ENCODE measurements at regions not wholly inside any gene's neighbourhood (a gene's known extent, or its start where the extent isn't known, plus 50 kb on each side); places are given as distances from the start of the nearest gene placed in this dataset.

- Histone ChIP-seq H3K79me2 (ENCODE audit: insufficient read depth, low read length) (no peaks in the 10 kb centered on the region), H4K20me1 (ENCODE audit: insufficient read depth, low read length) (no peaks in the 10 kb centered on the region), H3K4me3 (ENCODE audit: insufficient read depth, low read length) (no peak overlapping the region), H3K27ac (ENCODE audit: low read depth, low read length) (no peak overlapping the region), H3K4me1 (ENCODE audit: insufficient read depth, low read length) (peaks cover 32% of the 10 kb centered on the region), H3K27me3 (ENCODE audit: insufficient read depth, low read length) (no peaks in the 10 kb centered on the region), H3K36me3 (ENCODE audit: insufficient read depth, low read length) (no peaks in the 10 kb centered on the region), H3K9me3 (ENCODE audit: low read depth, low read length) (peaks cover 4% of the 10 kb centered on the region), H2AFZ (ENCODE audit: low read length) (no peak overlapping the region), H3K4me2 (ENCODE audit: insufficient read depth, low read length) (no peak overlapping the region)
- TF ChIP-seq, protein P1, sequence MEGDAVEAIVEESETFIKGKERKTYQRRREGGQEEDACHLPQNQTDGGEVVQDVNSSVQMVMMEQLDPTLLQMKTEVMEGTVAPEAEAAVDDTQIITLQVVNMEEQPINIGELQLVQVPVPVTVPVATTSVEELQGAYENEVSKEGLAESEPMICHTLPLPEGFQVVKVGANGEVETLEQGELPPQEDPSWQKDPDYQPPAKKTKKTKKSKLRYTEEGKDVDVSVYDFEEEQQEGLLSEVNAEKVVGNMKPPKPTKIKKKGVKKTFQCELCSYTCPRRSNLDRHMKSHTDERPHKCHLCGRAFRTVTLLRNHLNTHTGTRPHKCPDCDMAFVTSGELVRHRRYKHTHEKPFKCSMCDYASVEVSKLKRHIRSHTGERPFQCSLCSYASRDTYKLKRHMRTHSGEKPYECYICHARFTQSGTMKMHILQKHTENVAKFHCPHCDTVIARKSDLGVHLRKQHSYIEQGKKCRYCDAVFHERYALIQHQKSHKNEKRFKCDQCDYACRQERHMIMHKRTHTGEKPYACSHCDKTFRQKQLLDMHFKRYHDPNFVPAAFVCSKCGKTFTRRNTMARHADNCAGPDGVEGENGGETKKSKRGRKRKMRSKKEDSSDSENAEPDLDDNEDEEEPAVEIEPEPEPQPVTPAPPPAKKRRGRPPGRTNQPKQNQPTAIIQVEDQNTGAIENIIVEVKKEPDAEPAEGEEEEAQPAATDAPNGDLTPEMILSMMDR (IDR thresholded peaks at IDR 0.05; ENCODE audit: extremely low read depth, low read depth, low read length), result no peak
- peak; percentile 21 for DNase-seq (ENCODE audit: insufficient read length, low spot score, missing footprints)
Observed at GRCh38 chr20:46831633-46832011, 63.0 kb upstream of the EYA2 start.

DNA sequence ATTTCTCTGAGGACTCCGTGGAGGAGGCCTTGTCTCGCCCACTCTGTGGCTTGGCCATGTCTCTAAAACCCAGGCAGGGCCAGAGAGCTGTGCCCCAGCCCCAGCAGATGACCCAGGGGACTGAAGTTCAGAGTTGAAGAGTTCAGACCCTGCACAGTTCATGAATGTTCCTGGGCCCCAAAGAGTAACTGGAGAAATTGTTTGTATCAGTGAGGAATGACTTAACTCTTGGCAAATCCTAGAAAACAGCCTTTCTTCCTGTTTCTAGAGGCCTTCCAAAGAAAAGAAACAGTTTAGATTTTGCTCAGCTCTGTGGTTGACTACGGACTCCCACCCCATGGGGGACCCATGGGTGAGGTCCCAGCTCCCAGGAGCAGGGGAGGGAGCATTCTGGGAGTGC, 62.1 kb upstream of the EYA2 start:
- TF ChIP-seq, protein P1 (IDR thresholded peaks at IDR 0.05; ENCODE audit: extremely low read depth, low read depth, low read length), result no peak
- peak overlapping the region; percentile 38 for H2AFZ ChIP-seq (ENCODE audit: low read length)
- no peak overlapping the region for H3K27ac ChIP-seq (ENCODE audit: low read depth, low read length)

DNA sequence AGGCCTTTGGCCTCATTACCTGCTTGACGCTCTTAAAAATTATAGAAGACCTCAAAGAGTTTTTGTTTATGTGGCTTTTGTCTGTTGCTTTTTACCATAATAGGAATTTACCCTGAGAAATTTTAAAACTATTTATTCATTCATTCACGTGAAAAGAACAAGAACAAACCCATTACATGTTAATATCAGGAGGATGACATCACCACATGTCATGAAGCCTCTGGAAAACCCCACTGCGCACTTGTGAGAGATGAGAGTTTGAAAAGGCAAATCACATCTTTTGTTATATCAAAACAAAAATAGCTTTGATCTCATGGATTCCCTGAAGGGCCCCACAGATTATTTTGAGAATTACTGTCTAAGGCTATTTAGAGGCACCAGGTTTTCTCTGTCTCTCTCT, 61.3 kb upstream of the EYA2 start:
- no peak overlapping the region for H3K4me3 ChIP-seq (ENCODE audit: insufficient read depth, low read length)
- no peak overlapping the region for H2AFZ ChIP-seq (ENCODE audit: low read length)
- H3K4me2 ChIP-seq (ENCODE audit: insufficient read depth, low read length), result no peak overlapping the region
- H3K27me3 ChIP-seq (ENCODE audit: insufficient read depth, low read length), result no peaks in the 10 kb centered on the region
- H3K9me3 ChIP-seq (ENCODE audit: low read depth, low read length), result peaks cover 4% of the 10 kb centered on the region
- no peak for DNase-seq (ENCODE audit: insufficient read length, low spot score, missing footprints)
- H3K36me3 ChIP-seq (ENCODE audit: insufficient read depth, low read length), result no peaks in the 10 kb centered on the region
- no peaks in the 10 kb centered on the region for H3K79me2 ChIP-seq (ENCODE audit: insufficient read depth, low read length)
- H3K4me1 ChIP-seq (ENCODE audit: insufficient read depth, low read length), result peaks cover 25% of the 10 kb centered on the region
- H3K27ac ChIP-seq (ENCODE audit: low read depth, low read length), result no peak overlapping the region
- TF ChIP-seq, protein P1 (IDR thresholded peaks at IDR 0.05; ENCODE audit: extremely low read depth, low read depth, low read length), result no peak
- H4K20me1 ChIP-seq (ENCODE audit: insufficient read depth, low read length), result no peaks in the 10 kb centered on the region

More for the DNA sequence above, 62.1 kb upstream of the EYA2 start:
- Histone ChIP-seq H3K4me3 (ENCODE audit: insufficient read depth, low read length) (no peak overlapping the region), H3K4me2 (ENCODE audit: insufficient read depth, low read length) (no peak overlapping the region), H3K9me3 (ENCODE audit: low read depth, low read length) (peaks cover 4% of the 10 kb centered on the region), H3K79me2 (ENCODE audit: insufficient read depth, low read length) (no peaks in the 10 kb centered on the region), H3K27me3 (ENCODE audit: insufficient read depth, low read length) (no peaks in the 10 kb centered on the region), H3K4me1 (ENCODE audit: insufficient read depth, low read length) (peaks cover 32% of the 10 kb centered on the region), H4K20me1 (ENCODE audit: insufficient read depth, low read length) (no peaks in the 10 kb centered on the region), H3K36me3 (ENCODE audit: insufficient read depth, low read length) (no peaks in the 10 kb centered on the region)
- no peak for DNase-seq (ENCODE audit: insufficient read length, low spot score, missing footprints)

- no peak overlapping the region for H3K4me2 ChIP-seq (ENCODE audit: insufficient read depth, low read length)
- DNase-seq (ENCODE audit: insufficient read length, low spot score, missing footprints), result peak; percentile 66
- no peak overlapping the region for H3K27ac ChIP-seq (ENCODE audit: low read depth, low read length)
- TF ChIP-seq, protein P1 (IDR thresholded peaks at IDR 0.05; ENCODE audit: extremely low read depth, low read depth, low read length), result no peak
- H3K9me3 ChIP-seq (ENCODE audit: low read depth, low read length), result peaks cover 4% of the 10 kb centered on the region
- H3K79me2 ChIP-seq (ENCODE audit: insufficient read depth, low read length), result no peaks in the 10 kb centered on the region
- no peaks in the 10 kb centered on the region for H3K36me3 ChIP-seq (ENCODE audit: insufficient read depth, low read length)
- H3K4me1 ChIP-seq (ENCODE audit: insufficient read depth, low read length), result peaks cover 17% of the 10 kb centered on the region
- H3K4me3 ChIP-seq (ENCODE audit: insufficient read depth, low read length), result no peak overlapping the region
- H4K20me1 ChIP-seq (ENCODE audit: insufficient read depth, low read length), result no peaks in the 10 kb centered on the region
- no peak overlapping the region for H2AFZ ChIP-seq (ENCODE audit: low read length)
- no peaks in the 10 kb centered on the region for H3K27me3 ChIP-seq (ENCODE audit: insufficient read depth, low read length)
Observed at GRCh38 chr20:46835418-46835817, 59.2 kb upstream of the EYA2 start.
